ENCODE measurements at regions not wholly inside any gene's neighbourhood (a gene's known extent, or its start where the extent isn't known, plus 50 kb on each side); places are given as distances from the start of the nearest gene placed in this dataset.
"Not testable (repeated sequence)": the region's sequence is repeated elsewhere in the genome, so short reads cannot be mapped to it uniquely, and the experiment has no call there.

DNA sequence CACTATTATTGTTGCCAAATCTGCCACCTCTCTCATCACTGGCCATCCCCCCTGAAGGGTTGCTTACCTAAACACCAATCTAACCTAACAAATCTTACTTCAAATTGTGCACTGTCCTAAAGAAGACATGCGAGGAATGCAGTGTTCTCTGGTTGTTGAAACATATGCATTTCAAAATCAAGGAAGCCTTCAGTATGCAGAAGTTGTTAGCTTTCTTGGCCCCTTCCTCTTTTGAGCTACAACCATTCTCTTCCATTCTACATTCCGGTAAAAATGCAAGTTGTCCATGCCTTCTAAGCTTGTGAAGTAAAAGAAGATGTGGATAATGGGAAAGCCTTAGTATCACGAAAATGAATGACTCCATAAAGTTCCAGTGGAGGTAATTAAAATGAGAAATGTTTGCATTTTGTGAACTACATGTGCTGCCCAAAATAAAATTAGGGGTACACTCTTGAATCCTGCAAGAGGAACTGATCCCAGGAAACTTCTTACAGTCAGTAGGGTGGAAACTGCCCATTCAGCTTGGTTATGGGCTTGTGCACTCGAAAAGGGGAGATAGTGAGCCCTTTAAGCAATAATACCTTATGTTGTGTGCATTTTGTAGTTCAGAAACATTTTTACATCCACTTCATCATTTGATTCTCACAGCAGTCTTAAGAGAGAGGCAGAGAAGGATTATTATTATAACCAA, 77.6 kb upstream of the ADRB2 start:
- H3K27me3 Mint-ChIP-seq = peaks cover 4% of the 10 kb centered on the region

DNA sequence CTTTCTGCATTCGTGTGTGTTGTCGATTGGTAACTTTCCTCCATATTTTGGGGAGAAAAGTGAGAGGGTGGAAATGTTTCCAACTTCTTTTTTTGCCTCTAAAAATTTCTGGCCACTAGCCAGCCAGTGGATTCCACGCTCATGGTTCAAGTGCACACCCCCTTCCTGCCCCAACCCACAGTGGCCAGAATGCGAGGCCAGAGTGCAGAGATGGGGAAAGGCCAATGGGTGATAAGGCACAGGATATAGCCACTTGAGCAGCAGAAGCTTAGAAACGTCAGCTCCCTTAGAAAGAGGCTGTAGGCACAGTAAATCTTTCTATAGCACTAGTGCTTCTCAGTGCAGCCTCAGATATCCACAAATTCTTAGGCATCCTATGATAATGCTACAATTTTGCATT, 75.8 kb upstream of the ADRB2 start:
- Mint-ChIP-seq H3K36me3 (ENCODE audit: low read depth) (no peaks in the 10 kb centered on the region), H3K27me3 (peaks cover 4% of the 10 kb centered on the region), H3K27ac (no peak overlapping the region), H3K4me1 (ENCODE audit: low read depth) (no peaks in the 10 kb centered on the region), H3K4me3 (no peak overlapping the region), H3K9me3 (no peaks in the 10 kb centered on the region)
- ChIA-PET POLR2A (no interaction called here), CTCF (no interaction called here)
- DNase-seq (no peak), ATAC-seq (no peak)
- TF ChIP-seq, protein P1, sequence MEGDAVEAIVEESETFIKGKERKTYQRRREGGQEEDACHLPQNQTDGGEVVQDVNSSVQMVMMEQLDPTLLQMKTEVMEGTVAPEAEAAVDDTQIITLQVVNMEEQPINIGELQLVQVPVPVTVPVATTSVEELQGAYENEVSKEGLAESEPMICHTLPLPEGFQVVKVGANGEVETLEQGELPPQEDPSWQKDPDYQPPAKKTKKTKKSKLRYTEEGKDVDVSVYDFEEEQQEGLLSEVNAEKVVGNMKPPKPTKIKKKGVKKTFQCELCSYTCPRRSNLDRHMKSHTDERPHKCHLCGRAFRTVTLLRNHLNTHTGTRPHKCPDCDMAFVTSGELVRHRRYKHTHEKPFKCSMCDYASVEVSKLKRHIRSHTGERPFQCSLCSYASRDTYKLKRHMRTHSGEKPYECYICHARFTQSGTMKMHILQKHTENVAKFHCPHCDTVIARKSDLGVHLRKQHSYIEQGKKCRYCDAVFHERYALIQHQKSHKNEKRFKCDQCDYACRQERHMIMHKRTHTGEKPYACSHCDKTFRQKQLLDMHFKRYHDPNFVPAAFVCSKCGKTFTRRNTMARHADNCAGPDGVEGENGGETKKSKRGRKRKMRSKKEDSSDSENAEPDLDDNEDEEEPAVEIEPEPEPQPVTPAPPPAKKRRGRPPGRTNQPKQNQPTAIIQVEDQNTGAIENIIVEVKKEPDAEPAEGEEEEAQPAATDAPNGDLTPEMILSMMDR (IDR thresholded peaks at IDR 0.05) = no peak
- intact Hi-C loops (cut with micrococcal nuclease) = no loop called here

More for the DNA sequence above, 77.6 kb upstream of the ADRB2 start:
- no peaks in the 10 kb centered on the region for H3K36me3 Mint-ChIP-seq (ENCODE audit: low read depth)
- POLR2A ChIA-PET = no interaction called here
- no peak overlapping the region for H3K4me3 Mint-ChIP-seq
- DNase-seq (no peak), ATAC-seq (no peak)
- H3K4me1 Mint-ChIP-seq (ENCODE audit: low read depth) = no peaks in the 10 kb centered on the region
- H3K27ac Mint-ChIP-seq = no peak overlapping the region
- no peaks in the 10 kb centered on the region for H3K9me3 Mint-ChIP-seq
- TF ChIP-seq, protein P1 (IDR thresholded peaks at IDR 0.05) = no peak
- intact Hi-C loops (cut with micrococcal nuclease) = no loop called here
- CTCF ChIA-PET = interaction anchor here (1.4 to 20.7 kb wide), 3 partner anchors 18 to 366 kb away, joined by 3 to 409 read pairs (median 6); no protein-coding TSS in a partner anchor

DNA sequence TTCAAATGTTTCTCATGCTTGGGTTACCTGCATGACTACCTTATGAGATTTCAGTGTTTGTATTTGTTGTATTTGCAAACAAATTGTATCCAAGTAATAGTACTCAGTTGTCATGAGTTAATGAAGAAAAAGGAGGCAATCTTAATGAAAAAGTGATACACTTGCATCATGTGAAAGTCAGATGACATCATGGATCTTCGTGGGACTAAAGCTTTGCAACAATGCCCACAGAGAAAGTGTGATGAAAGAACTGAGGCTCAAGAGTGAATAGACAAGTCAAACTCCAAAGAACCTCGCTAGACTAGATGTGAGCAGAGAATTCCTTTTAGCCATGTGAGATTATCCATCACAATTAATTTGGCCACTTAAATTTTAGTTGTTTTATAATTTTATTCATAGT, 75.4 kb upstream of the ADRB2 start:
- POLR2A ChIA-PET = no interaction called here
- DNase-seq (no peak), ATAC-seq (no peak)
- no peak overlapping the region for H3K4me3 Mint-ChIP-seq
- intact Hi-C loops (cut with micrococcal nuclease) = no loop called here
- TF ChIP-seq, protein P1 (IDR thresholded peaks at IDR 0.05) = no peak
- no peak overlapping the region for H3K27ac Mint-ChIP-seq
- peaks cover 5% of the 10 kb centered on the region for H3K27me3 Mint-ChIP-seq
- no peaks in the 10 kb centered on the region for H3K36me3 Mint-ChIP-seq (ENCODE audit: low read depth)
- CTCF ChIA-PET = no interaction called here
- peaks cover 2% of the 10 kb centered on the region for H3K9me3 Mint-ChIP-seq
- no peaks in the 10 kb centered on the region for H3K4me1 Mint-ChIP-seq (ENCODE audit: low read depth)

DNA sequence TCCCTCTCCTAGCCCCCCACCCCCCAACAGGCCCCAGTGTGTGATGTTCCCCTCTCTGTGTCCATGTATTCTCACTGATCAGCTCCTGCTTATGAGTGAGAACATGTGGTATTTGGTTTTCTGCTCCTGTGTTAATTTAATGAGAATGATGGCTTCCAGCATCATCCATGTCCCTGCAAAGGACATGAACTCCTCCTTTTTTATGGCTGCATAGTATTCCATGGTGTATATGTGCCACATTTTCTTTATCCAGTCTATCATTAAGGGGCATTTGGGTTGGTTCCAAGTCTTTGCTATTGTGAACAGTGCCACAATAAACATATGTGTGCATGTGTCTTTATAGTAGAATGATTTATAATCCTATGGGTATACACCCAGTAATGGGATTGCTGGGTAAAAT, 74.0 kb upstream of the ADRB2 start:
- H3K4me3 Mint-ChIP-seq; H3K4me1 Mint-ChIP-seq (ENCODE audit: low read depth); intact Hi-C loops (cut with micrococcal nuclease); POLR2A ChIA-PET; H3K9me3 Mint-ChIP-seq; CTCF ChIA-PET; DNase-seq; H3K36me3 Mint-ChIP-seq (ENCODE audit: low read depth); H3K27me3 Mint-ChIP-seq; ATAC-seq; H3K27ac Mint-ChIP-seq: not testable (repeated sequence)

DNA sequence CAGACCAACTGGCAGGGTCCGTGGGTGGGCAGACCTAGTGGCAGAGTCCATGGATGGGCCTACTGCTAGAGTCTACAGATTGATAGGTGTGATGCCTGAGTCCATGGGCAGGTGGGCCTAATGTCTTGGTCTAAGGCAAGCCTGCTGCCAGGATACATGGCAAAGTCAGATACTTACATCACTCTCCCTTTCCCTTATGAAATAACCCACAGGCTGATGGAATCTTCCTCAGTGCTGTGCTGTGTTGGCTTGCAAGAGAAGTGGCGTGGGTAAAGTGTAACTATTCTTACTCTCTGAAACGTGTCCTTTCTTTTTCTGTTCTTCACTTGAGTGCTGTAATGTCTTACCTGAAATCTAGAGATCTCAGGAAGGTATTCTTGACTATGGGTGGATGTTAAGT, 67.3 kb upstream of the ADRB2 start:
- Mint-ChIP-seq H3K27ac (no peak overlapping the region), H3K36me3 (ENCODE audit: low read depth) (no peaks in the 10 kb centered on the region), H3K4me1 (ENCODE audit: low read depth) (no peaks in the 10 kb centered on the region), H3K27me3 (peaks cover 10% of the 10 kb centered on the region), H3K9me3 (peaks cover 5% of the 10 kb centered on the region), H3K4me3 (no peak overlapping the region)
- TF ChIP-seq, protein P1 (IDR thresholded peaks at IDR 0.05) = no peak
- ChIA-PET POLR2A (no interaction called here), CTCF (no interaction called here)
- ATAC-seq (no peak), DNase-seq (no peak)
- intact Hi-C loops (cut with micrococcal nuclease) = no loop called here
